ENCODE measurements at regions not wholly inside any gene's neighbourhood (a gene's known extent, or its start where the extent isn't known, plus 50 kb on each side); places are given as distances from the start of the nearest gene placed in this dataset.
"Not testable (repeated sequence)": the region's sequence is repeated elsewhere in the genome, so short reads cannot be mapped to it uniquely, and the experiment has no call there.

DNA sequence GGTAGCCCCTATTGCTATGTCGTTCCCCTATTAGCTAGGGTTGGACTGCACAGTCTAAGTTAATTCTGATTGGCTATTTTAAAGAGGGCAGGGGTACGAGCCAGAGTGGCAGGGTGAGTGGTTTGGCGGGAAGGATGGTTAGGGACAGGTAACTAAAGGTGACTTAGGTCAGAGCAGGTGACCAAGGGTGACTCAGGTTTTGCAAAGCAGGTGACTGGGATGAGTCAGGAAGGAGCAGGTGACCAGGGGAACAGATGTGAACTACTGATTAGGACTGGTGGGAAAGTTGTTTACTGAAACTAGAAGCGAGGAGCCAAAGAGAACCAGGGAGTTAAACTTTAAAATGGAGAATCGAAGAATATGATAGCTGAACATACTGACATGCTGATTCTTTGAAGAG lies 295.2 kb downstream of the GJA1 start:
- TF ChIP-seq POLR2A (IDR thresholded peaks at IDR 0.05) (no peak), CTCF (IDR thresholded peaks at IDR 0.05) (no peak)
- no peaks in the 10 kb centered on the region for H3K4me1 ChIP-seq
- no peak for DNase-seq
- H3K9me3 ChIP-seq = peaks cover 0 to 13% (median 7%) of the 10 kb centered on the region in 4 donors
- no peaks in the 10 kb centered on the region for H3K36me3 ChIP-seq
- no peak overlapping the region for H3K27ac ChIP-seq
- intact Hi-C loops (cut with DNase I; ENCODE audit: low total_unique reads) = no loop called here
- no peak overlapping the region for H3K4me3 ChIP-seq
- H3K27me3 ChIP-seq = no peaks in the 10 kb centered on the region
- WGBS, 5 donors = 88 to 92% (median 91%) methylated on average over 5 of the region's 5 CpGs

DNA sequence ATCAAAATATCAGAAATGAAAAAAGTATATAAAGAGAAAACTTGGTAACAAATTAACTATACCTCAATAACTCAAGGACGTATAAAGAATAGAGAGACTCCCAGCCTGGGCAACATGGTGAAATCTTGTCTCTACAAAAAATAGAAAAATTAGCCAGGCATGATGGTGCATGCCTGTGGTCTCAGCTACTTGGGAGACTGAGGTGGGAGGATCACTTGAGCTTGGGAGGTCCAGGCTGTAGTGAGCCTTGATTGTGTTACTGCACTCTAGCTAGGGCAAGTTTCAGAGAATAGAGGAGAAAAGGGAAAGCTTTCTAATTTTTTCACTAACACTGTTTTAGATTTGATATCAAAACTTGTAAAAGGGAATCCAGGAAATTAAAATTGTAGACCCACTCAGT lies 295.9 kb downstream of the GJA1 start:
- Histone ChIP-seq H3K4me3 (no peak overlapping the region), H3K9me3 (peaks cover 0 to 13% (median 7%) of the 10 kb centered on the region in 4 donors), H3K27ac (no peak overlapping the region), H3K27me3 (no peaks in the 10 kb centered on the region), H3K4me1 (no peaks in the 10 kb centered on the region), H3K36me3 (no peaks in the 10 kb centered on the region)
- DNase-seq = no peak
- TF ChIP-seq CTCF (IDR thresholded peaks at IDR 0.05) = no peak
- no peak for TF ChIP-seq POLR2AphosphoS5 (IDR thresholded peaks at IDR 0.05)
- no peak for TF ChIP-seq EP300 (IDR thresholded peaks at IDR 0.05)
- TF ChIP-seq POLR2A (IDR thresholded peaks at IDR 0.05) = no peak
- WGBS, 5 donors = 77 to 95% (median 88%) methylated on average over 1 of the region's 1 CpG
- intact Hi-C loops (cut with DNase I; ENCODE audit: low total_unique reads) = no loop called here

GRCh38 chr6:121732641-121733040 lies 297.2 kb downstream of the GJA1 start:
- no peak for TF ChIP-seq EP300 (IDR thresholded peaks at IDR 0.05)
- TF ChIP-seq CTCF (IDR thresholded peaks at IDR 0.05) = no peak
- TF ChIP-seq POLR2A (IDR thresholded peaks at IDR 0.05) = no peak
- no peak for TF ChIP-seq POLR2AphosphoS5 (IDR thresholded peaks at IDR 0.05)
- Histone ChIP-seq H3K9me3 (peaks cover 0 to 13% (median 7%) of the 10 kb centered on the region in 4 donors), H3K4me3 (no peak overlapping the region), H3K27me3 (no peaks in the 10 kb centered on the region), H3K27ac (no peak overlapping the region), H3K36me3 (no peaks in the 10 kb centered on the region), H3K4me1 (no peaks in the 10 kb centered on the region)
- intact Hi-C loops (cut with DNase I; ENCODE audit: low total_unique reads) = no loop called here
- DNase-seq = no peak
- WGBS, 5 donors = 35 to 81% (median 67%) methylated on average over 1 of the region's 1 CpG

DNA sequence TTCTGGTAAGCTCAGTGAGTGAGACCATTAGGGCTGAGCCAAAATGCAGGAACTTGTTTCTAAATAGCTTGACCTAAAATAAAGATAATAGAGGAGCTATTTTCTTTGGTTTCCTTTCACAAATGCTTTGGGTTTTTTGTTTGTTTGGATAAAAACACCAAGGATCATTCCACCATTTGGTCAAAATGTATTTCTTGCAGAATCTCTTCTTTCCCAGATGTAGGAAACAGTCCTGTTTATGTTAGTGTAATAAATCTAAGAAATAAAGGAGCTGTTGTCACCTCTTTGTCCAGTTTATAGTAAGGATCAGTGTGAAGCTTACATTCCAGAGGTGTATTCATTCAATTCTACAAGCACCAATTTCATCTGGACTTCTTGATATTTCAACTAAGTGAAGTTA lies 297.8 kb downstream of the GJA1 start:
- Histone ChIP-seq H3K36me3 (no peaks in the 10 kb centered on the region), H3K27ac (no peak overlapping the region), H3K4me3 (no peak overlapping the region), H3K27me3 (no peaks in the 10 kb centered on the region), H3K9me3 (peaks cover 0 to 13% (median 7%) of the 10 kb centered on the region in 4 donors), H3K4me1 (no peaks in the 10 kb centered on the region)
- intact Hi-C loops (cut with DNase I; ENCODE audit: low total_unique reads) = no loop called here
- DNase-seq = no peak
- no peak for TF ChIP-seq EP300 (IDR thresholded peaks at IDR 0.05)
- TF ChIP-seq CTCF (IDR thresholded peaks at IDR 0.05) = no peak
- TF ChIP-seq POLR2A (IDR thresholded peaks at IDR 0.05) = no peak
- no peak for TF ChIP-seq POLR2AphosphoS5 (IDR thresholded peaks at IDR 0.05)

DNA sequence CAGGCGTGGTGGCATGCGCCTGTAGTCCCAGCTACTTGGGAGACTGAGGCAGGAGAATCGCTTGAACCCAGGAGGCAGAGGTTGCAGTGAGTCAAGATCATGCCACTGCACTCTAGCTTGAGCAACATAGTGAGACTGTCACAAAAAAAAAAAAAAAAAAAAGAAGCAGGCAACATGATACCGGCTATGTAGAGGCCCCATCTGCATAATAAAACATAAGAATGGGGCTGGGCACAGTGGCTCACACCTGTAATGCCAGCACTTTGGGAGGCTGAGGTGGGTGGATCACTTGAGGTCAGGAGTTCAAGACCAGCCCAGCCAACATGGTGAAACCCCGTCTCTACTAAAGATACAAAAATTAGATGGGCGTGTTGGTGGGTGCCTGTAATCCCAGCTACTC lies 304.7 kb downstream of the GJA1 start:
- intact Hi-C loops (cut with DNase I; ENCODE audit: low total_unique reads); H3K9me3 ChIP-seq; H3K36me3 ChIP-seq; H3K4me3 ChIP-seq; H3K27ac ChIP-seq; H3K27me3 ChIP-seq; H3K4me1 ChIP-seq; DNase-seq: not testable (repeated sequence)
- WGBS, 5 donors = 82 to 94% (median 91%) methylated on average over 6 of the region's 6 CpGs

Measured in stomach (tissue), 8 donors.